ENCODE measurements at regions not wholly inside any gene's neighbourhood (a gene's known extent, or its start where the extent isn't known, plus 50 kb on each side); places are given as distances from the start of the nearest gene placed in this dataset.

DNA sequence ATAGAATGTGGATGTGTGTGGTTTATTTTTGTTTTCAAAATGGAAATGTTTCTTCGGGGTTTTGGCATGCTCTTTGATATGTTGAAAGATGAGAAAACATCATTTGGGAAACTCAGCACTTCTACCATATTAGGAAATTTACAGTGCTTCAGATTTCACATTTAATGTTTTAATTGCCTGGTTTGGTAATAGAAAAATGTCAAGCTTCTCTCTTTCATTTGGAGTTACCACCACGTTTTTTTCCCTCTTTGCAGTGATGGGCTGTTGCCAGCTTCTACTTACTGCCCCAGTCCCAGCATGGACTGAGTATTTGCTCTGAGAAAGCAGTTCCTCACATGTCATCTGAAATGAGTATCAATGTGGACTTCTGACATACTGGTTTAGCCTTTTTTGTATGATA is 267.7 kb downstream of the PRL start:
- intact Hi-C loops (cut with micrococcal nuclease; ENCODE audit: unreplicated experiment): no loop called here
- no peaks in the 10 kb centered on the region for H4K20me1 ChIP-seq (ENCODE audit: insufficient read depth, low read length)
- H3K4me3 ChIP-seq (ENCODE audit: low read depth, low read length, poor library complexity, severe bottlenecking): no peak overlapping the region
- ChIA-PET CTCF (ENCODE audit: unreplicated experiment) (no interaction called here), POLR2A (no interaction called here)
- DNase-seq (ENCODE audit: low spot score): no peak
- no peak overlapping the region for H2AFZ ChIP-seq (ENCODE audit: low read length)
- no peaks in the 10 kb centered on the region for H3K79me2 ChIP-seq (ENCODE audit: insufficient read depth, low read depth, low read length)
- no peak overlapping the region for H3K4me2 ChIP-seq (ENCODE audit: low read length)
- H3K27ac ChIP-seq (ENCODE audit: low read depth, low read length, poor library complexity, severe bottlenecking): no peak overlapping the region
- H3K9me3 ChIP-seq (ENCODE audit: low read length): no peaks in the 10 kb centered on the region
- peaks cover 23% of the 10 kb centered on the region for H3K4me1 ChIP-seq (ENCODE audit: insufficient read depth, low read length, poor library complexity, severe bottlenecking)
- H3K36me3 ChIP-seq (ENCODE audit: insufficient read depth, low read length): no peaks in the 10 kb centered on the region
- no peaks in the 10 kb centered on the region for H3K9me2 ChIP-seq (ENCODE audit: insufficient read depth, low read length)
- TF ChIP-seq, protein P1, sequence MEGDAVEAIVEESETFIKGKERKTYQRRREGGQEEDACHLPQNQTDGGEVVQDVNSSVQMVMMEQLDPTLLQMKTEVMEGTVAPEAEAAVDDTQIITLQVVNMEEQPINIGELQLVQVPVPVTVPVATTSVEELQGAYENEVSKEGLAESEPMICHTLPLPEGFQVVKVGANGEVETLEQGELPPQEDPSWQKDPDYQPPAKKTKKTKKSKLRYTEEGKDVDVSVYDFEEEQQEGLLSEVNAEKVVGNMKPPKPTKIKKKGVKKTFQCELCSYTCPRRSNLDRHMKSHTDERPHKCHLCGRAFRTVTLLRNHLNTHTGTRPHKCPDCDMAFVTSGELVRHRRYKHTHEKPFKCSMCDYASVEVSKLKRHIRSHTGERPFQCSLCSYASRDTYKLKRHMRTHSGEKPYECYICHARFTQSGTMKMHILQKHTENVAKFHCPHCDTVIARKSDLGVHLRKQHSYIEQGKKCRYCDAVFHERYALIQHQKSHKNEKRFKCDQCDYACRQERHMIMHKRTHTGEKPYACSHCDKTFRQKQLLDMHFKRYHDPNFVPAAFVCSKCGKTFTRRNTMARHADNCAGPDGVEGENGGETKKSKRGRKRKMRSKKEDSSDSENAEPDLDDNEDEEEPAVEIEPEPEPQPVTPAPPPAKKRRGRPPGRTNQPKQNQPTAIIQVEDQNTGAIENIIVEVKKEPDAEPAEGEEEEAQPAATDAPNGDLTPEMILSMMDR (conservative IDR thresholded peaks at IDR 0.05; ENCODE audit: low read length): no peak
- no peak for TF ChIP-seq EZH2phosphoT487 (IDR thresholded peaks at IDR 0.05; ENCODE audit: borderline replicate concordance, low read depth, low read length)
- no TSS peak for BruUV-seq (replicated peaks)

DNA sequence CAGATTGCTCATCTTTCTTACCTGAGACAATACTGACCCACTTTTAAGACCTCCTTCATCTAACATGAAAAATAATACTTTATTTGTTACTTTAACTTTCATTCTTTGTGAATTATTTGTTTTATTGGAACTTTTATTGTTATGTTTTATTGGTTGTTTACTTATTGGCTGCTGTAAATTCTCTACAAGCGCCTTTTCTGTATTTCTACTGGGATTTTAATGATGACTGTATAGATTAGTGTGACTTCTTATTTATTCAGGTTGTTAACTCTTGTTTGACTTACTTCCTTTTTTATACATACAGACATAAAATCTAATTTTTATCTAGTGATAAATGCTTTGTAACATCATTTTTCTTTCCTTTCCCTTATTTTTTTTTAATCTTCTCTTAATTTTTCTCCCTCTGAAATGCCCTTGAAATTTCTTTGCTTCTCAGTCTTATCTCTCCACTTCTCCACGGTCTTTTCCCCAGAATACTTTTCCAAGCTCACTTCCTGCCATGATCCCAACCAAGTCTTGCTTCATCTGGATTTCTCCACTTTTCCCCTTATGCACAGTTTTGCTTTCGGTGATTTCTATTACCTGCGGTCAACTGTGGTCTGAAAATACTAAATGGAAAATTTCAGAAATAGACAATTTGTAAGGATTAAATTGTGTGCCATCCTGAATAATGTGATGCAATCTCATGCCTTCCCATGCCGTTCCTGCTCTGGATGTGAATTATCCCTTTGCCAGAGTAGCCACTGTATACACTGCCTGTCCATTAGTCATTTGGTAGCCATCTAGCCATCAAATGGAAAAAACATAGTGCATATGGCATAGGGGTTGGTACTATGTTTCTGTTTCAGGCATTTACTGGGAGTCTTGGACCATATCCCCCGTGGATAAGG is 265.9 kb downstream of the PRL start:
- TF ChIP-seq, protein P1 (conservative IDR thresholded peaks at IDR 0.05; ENCODE audit: low read length): no peak
- TF ChIP-seq EZH2phosphoT487 (IDR thresholded peaks at IDR 0.05; ENCODE audit: borderline replicate concordance, low read depth, low read length): no peak
- no peaks in the 10 kb centered on the region for H3K9me3 ChIP-seq (ENCODE audit: low read length)
- ChIA-PET CTCF (ENCODE audit: unreplicated experiment) (no interaction called here), POLR2A (no interaction called here)
- no TSS peak for BruUV-seq (replicated peaks)
- no peak for DNase-seq (ENCODE audit: low spot score)
- H3K27ac ChIP-seq (ENCODE audit: low read depth, low read length, poor library complexity, severe bottlenecking): no peak overlapping the region
- H3K9me2 ChIP-seq (ENCODE audit: insufficient read depth, low read length): no peaks in the 10 kb centered on the region
- H4K20me1 ChIP-seq (ENCODE audit: insufficient read depth, low read length): no peaks in the 10 kb centered on the region
- H2AFZ ChIP-seq (ENCODE audit: low read length): no peak overlapping the region
- no peaks in the 10 kb centered on the region for H3K36me3 ChIP-seq (ENCODE audit: insufficient read depth, low read length)
- no peak overlapping the region for H3K4me3 ChIP-seq (ENCODE audit: low read depth, low read length, poor library complexity, severe bottlenecking)
- no peak overlapping the region for H3K4me2 ChIP-seq (ENCODE audit: low read length)
- H3K4me1 ChIP-seq (ENCODE audit: insufficient read depth, low read length, poor library complexity, severe bottlenecking): peaks cover 12% of the 10 kb centered on the region
- intact Hi-C loops (cut with micrococcal nuclease; ENCODE audit: unreplicated experiment): no loop called here
- H3K79me2 ChIP-seq (ENCODE audit: insufficient read depth, low read depth, low read length): no peaks in the 10 kb centered on the region

DNA sequence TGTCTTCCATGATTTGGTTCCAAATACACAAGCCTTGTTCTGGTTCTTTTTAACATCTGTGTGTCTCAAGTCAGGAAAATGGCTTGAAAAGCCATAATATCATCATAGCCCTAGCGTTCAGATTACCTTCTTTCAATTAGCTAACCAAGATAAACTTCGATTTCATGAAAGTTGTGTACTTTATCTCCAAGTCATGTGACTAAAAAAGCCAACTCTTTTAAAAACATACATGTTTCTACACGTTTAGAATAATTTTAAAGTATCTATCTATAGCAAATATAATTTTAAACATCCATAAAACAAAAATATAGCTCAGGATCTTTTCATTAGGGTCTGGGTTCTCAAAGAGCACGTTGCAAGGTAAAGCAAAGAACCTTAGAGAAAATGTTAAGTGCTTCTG is 261.1 kb downstream of the PRL start:
- BruUV-seq (replicated peaks): no TSS peak
- H3K9me3 ChIP-seq (ENCODE audit: low read length): no peaks in the 10 kb centered on the region
- intact Hi-C loops (cut with micrococcal nuclease; ENCODE audit: unreplicated experiment): no loop called here

More for the DNA sequence above, 261.1 kb downstream of the PRL start:
- no peak overlapping the region for H3K4me2 ChIP-seq (ENCODE audit: low read length)
- no peak overlapping the region for H3K4me3 ChIP-seq (ENCODE audit: low read depth, low read length, poor library complexity, severe bottlenecking)
- H3K36me3 ChIP-seq (ENCODE audit: insufficient read depth, low read length): no peaks in the 10 kb centered on the region
- ChIA-PET POLR2A (interaction anchor here (0.5 to 1.6 kb wide), 2 partner anchors 10 to 468 kb away, joined by 3 to 4 read pairs; no protein-coding TSS in a partner anchor), CTCF (ENCODE audit: unreplicated experiment) (no interaction called here)
- H4K20me1 ChIP-seq (ENCODE audit: insufficient read depth, low read length): no peaks in the 10 kb centered on the region
- DNase-seq (ENCODE audit: low spot score): no peak
- H3K4me1 ChIP-seq (ENCODE audit: insufficient read depth, low read length, poor library complexity, severe bottlenecking): no peaks in the 10 kb centered on the region
- no peaks in the 10 kb centered on the region for H3K79me2 ChIP-seq (ENCODE audit: insufficient read depth, low read depth, low read length)
- no peak for TF ChIP-seq EZH2phosphoT487 (IDR thresholded peaks at IDR 0.05; ENCODE audit: borderline replicate concordance, low read depth, low read length)
- TF ChIP-seq, protein P1 (conservative IDR thresholded peaks at IDR 0.05; ENCODE audit: low read length): no peak
- no peak overlapping the region for H2AFZ ChIP-seq (ENCODE audit: low read length)
- H3K27ac ChIP-seq (ENCODE audit: low read depth, low read length, poor library complexity, severe bottlenecking): no peak overlapping the region
- no peaks in the 10 kb centered on the region for H3K9me2 ChIP-seq (ENCODE audit: insufficient read depth, low read length)
